Stimulated activated CD4-positive, alpha-beta T cell treated with anti-CD3 and anti-CD28 coated beads, Interleukin-12 subunit alpha, Interleukin-12 subunit beta, amount 100 ng/mL, for 24 hours (primary cell): ENCODE measurements at regions not wholly inside any gene's neighbourhood (a gene's known extent, or its start where the extent isn't known, plus 50 kb on each side); places are given as distances from the start of the nearest gene placed in this dataset.
"Not testable (repeated sequence)": the region's sequence is repeated elsewhere in the genome, so short reads cannot be mapped to it uniquely, and the experiment has no call there.

ENCODE experiments used
- DNase-seq, 2 experiments: peaks; one replicate each; pipeline ENCODE4 v3.0.0-alpha.2; 2020; ENCODE audit warnings: low read depth in 2 of 2

DNA sequence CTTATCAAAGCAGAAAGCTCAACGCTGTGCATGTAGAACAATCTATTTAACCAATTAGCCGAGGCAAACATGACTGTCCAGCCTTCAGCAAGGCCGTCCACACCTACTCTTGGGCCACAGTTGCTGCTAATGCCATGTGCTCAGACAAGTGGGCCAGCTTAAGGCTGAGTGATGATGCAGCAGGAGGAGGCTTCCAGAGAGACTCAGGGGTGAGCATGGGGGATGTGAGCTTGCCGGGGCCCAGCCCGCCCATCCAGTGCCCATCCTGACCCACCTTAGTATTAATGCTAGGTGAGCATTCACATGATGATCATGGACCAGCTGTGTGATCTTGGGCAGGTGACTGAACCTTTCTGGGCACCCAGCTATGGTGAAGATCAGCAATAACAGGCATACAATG is 150.1 kb downstream of the TPRA1 start:
- no peak for DNase-seq

DNA sequence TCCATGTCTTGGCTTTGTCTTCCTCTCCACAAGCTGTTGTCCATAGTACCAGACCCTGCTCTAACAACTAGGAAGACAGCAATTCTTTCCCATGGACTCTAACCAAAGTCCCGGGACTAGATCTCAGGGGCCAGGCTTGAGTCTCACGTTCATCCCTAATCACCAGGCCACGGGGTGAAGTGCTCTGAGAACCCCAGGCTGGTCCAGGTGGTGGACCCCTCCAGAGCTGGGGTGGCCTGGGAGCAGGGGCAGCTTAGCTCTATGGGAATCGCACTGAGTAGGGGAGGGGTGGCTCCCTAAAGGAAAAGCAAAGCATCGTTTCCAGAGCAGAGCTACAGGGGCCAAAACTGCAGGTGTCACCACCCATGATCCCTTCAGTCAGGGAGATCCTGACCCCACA is 150.9 kb downstream of the TPRA1 start:
- DNase-seq: no peak

DNA sequence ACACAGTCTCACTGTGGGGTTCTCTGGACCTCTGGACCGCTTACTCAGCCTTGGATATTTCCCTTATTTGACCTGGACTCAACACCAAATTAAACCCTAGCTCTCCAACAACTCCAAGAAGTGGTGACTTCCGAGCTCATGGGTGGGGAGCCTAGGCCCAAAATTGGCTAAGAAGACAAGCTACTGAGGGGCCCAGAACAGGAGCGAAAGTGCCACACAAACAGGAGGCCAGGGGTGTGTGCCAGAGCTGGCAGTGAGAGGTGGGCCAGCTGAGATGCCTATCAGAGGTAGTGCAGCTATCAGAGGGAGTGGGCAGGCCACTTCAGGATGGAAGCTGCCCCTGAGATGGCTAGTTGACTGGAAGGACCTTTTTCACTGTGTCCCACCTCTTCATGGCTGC is 151.1 kb upstream of the PRR20G start:
- DNase-seq: no peak

DNA sequence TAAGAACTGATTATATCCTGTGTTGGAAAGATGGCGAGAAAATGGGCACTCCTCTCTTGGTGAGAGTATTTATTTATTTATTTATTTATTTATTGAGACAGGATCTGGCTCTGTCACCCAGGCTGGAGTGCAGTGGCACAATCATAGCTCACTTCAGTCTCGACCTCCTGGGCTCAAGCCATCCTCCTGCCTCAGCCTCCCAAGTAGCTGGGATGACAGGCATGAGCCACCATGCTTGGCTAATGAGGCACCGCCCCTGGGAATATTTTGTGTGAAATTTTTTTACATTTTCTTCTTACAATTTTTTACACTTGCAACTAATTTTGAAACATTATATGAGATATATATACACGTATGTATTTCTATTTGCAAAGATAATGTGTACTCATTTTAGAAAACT is 150.5 kb upstream of the PRR20G start:
- no peak for DNase-seq

DNA sequence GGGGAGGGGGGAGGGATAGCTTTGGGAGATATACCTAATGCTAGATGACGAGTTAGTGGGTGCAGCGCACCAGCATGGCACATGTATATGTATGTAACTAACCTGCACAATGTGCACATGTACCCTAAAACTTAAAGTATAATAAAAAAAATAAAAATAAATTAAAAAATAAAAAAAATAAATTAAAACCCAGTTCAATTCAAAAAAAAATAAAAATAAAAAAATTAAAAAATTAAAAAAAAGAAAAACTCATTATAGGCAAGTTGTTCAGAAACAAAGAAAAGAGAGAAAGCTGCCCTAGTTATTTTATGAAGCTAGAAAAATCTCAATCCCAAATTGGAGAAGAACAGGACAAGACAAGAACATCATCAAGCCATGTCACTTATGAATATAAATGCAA is 147.5 kb upstream of the PRR20G start:
- DNase-seq: not testable (repeated sequence)

DNA sequence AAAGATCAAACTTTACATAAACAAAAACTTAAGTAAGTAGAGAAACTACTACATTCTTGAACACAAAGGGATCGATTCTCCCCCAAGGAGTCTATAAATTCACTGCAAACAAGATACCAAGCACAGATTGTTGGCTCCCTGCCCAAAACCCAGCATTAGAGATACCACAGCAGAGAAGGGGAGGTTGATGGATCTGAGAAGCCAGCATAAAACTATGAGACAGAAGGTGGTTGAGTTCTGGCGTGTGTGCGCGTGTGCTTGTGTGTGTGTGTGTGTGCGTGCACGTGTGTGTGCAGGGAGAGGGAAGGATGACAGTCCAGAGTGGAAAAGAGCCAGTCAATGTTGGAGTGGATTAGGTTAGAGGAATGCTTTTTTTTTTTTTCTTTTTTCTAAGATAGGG is 143.2 kb upstream of the PRR20G start:
- no peak for DNase-seq

GRCh38 chr3:127428344-127428997 is 140.6 kb upstream of the PRR20G start:
- DNase-seq: no peak

- DNase-seq: no peak
Observed at GRCh38 chr3:127427666-127428065, 139.8 kb upstream of the PRR20G start.

DNA sequence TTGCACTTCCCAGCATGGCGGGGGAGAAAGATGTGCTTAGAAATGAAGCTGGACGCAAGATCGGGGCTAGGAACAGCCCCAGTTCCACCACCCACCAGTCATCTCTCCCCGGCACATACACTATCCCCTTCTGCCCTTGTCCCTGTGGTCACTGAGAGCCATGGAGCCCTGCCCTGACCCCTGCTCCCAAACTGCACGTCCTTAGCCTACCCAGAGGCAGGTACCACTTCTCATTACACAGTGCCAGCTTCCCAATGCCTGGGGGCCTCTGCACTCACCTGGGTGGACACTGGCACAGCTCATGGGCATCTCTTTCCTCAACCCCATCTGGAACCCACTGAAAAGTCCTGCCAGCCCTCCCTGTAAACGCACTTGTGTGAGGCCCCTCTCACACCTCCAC is 139.3 kb upstream of the PRR20G start:
- DNase-seq: no peak

DNA sequence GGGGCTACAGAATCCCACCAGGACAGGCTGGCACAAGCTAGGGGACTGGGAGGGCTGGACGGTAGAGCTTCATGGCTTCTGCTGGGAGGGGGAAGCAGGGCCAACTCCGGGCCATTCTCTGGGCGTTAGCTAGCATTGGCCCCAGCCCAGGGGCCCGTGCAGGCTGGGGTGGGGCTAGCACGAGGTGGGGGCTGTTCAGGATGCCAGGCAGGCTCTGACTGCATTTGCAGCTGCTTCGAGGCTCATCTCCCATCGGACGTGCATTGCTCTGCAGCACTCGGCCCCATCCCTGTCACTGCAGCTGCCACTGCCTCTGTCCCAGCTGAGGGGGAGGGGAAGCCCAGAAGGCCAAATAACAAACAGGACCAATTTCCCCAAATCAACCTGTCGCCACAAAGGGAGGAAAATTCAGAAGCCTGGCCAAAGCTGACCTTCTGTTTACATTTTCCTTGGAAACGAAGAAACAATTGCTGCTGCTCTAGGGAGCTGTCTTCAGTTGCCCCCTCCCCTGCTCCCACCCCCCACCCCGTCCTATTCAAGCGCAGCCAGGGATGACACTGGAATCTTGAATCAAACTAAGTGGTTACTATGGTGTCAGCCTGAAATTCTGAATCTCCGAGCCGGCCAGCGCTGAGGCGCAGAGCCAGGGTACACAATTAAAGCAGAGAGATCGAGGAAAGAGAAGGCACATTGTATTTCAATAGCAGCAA is 138.8 kb upstream of the PRR20G start:
- no peak for DNase-seq

DNA sequence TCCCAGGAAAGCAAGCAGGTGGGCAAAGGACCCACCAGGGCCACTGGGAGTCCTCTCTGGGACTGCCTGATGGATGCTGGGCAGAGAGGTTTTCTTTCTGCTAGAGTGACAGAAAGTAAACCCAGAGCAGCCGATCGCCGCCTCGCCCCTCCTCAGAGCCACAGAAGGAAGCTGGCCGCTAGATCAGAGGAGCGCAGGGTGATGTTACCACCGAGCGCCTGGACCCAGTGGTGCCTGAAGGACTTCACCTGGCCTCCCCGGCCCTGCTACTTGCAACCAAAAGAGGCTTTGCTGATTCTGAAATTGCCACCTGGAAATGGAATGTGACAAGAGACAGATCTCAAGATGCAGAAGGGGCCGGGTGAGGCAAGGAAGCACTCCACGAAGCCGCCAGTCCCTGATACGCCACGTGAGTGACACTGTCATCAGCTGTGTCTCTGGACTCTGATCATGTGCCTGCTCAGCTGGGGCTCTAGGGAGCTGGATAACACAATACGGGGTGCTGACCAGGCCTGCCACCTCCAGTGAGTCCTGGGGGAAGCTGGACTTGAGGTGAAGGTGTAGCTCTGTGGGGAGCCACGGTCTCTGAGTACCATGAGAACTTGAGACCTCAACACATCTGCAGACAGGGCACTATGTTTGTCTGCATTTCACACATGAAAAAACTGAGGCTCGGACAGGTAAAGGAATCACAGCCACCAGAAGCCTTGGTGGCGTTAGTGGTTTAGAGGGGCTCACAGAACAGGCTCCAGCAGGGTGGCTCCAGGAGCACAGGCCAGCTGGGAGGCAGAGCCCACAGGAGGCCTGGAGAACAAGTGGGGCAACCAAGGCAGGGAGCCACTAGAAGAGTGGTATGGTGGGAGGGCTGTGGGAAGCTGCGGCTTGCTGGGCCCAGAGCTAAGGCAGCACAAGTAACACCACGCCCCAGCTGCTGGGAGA is 137.9 kb upstream of the PRR20G start:
- no peak for DNase-seq

GRCh38 chr3:127424766-127425504 is 137.1 kb upstream of the PRR20G start:
- DNase-seq: no peak

DNA sequence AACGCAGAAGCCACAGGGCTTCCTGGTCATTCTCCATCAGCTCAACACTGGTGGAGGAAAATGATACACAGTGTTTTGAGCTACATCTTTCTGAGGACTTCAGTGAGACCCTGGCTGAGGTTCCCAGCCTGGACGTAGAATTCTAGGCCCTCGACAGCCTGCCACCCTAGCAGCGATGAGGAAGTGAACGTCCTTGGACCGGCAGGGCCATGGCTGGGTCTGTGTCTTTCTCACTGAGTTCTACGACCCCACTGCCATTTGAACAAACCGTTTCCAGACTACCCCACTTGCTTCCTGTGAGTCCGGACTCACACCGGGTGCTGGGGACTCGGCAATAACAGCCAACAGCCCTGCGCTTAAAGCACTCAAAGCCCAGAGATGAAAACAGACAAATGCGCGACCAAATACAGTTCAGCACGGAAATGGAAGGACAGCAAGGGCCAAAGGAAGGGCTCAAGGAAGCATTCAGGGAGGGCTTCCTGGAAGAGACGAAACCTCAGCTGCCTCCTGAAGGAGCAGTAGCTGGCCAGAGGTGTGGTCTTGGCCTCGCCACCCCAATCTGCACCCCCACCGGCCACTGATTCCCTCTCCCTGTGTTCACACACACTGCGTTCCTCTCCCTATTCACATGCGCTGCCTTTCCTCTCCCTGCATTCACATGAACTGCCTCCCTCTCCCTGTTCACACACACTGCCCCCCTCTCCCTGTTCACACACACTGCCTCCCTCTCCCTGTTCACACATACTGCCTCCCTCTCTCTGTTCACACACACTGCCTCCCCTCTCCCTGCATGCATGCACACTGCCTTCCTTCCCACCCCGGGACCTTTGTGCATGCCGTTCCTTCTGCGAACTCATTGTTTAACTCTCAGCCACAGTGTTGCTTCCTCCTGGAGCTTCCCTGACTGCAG is 136.3 kb upstream of the PRR20G start:
- DNase-seq: no peak

DNA sequence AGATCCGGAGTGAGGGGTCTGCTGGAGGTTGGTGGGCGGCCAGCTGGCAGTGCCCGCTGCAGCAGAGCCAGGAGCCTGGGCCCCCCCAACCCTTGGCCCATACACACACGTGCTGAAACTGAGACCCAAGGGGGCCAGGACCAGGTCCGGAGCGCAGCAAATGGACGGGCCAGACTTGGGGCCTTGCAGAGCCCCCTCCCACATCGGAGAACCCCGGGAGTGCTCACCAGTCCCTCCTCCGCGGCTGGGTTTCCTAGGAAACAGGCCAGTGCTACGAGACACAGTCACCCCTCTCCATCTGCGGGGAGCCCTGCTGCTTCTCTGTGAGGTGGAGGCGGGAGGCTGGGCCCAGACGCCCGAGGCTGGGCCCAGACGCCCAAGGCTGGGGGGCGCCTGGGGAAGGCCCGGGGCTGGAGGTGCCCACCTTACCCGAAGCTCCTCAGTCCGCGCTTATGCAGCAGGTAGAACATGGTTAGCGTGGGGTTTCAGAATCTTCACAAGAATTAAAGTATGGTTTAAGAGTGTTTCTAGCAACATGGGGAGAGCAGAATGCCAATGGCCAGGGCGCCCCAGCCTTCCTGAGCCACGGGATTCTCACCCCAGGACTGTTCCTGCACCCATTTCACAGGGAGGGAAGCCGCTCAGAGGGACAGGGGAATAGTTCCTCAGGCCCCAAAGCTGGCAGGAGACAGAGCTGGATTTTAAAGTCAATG is 135.0 kb upstream of the PRR20G start:
- no peak for DNase-seq

DNA sequence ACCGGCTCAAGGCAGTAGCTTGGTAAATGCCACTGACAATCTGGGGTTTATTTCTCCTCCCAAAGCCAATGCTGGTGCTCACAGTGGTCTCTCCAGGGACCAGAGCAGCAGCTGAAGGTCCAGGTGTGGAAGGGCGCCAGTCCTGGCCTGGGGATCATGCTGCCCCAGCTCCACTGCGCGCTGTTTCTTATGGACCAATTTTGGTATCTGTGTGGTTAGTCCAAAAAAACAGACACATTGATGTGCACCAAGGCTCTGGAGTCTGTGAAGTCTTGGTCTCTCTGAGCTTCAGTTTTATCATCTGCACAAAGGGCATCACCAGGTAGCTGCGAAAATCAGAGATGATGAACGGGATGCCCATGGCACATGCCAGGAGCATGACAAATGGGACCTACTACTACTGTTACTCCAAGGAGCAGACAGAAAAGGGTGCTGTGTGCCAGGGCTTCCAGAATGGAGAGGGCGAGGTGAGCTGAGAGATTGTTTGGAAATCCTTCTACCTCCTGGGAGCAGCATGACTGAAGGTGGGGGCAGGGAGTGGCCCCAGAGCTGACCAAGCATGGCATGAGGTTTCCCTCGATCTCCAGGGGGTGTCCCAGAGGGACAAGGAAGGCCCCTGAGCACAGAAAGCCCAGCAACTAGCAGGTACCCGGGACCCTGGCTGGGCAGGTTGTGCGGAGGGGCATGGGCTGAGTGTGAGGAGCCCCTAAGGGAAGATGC is 134.3 kb upstream of the PRR20G start:
- DNase-seq: no peak

DNA sequence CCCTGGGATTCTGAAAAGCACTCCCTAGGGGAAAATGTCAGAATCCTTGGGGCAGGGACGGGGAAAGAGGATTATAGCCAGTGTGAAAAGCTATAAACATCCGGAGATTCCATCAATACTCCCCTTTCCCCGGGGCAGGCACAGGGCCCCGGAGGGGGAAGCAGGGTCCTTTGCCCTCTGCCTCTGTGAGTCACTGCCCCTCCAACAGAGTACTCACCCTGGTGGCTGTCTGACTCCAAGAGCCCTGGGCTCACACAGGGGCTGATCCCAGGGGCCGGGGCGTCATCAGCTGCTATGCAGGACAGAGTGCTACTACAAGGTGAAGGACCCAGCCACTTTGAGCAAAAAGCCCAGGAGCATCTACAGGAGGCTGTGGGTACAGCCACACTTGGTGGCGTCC is 133.0 kb upstream of the PRR20G start:
- DNase-seq: no peak

DNA sequence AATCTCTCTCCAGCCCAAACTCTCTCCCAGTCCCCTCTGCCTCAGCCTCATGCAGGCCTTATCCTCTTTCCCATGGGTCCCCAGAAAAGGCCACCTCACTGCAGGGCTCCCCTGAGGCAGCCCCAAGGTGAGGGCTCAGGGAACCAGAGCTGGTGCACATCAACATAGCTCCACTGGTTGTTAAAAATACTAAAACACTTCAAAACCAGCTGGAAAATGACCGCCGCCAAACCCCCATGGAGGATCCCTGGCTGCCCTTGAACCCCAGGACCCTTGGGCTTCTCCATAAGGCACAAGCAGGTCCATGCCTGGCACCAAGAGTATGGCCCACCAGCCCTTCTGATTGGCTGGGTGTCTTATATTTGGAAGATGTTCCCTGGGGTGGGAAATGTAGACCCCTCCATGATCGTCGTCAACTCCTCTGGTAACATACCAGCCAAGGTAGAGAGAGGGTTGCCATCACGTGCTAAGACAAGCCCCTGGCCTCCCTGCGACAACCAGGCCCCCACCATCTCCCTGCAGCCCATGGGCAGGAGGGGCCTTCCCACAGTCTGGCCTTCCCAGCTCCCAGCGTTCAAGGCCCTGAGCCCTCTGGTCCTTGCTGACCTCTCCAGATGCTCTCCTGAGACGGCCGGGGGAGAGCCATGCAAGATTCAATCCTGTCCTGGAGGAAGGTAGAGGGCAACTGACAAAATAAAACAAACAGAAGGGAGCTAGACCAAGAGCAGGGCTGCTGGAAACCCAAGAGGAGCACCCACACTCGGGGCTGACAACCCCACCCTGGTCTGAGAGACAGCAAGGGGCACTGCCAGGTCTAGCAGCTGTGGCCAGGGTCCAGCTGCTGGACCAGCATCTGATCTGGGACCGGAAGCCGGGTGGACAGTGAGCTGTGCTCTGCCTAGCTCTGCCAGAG is 132.1 kb upstream of the PRR20G start:
- DNase-seq: no peak

DNA sequence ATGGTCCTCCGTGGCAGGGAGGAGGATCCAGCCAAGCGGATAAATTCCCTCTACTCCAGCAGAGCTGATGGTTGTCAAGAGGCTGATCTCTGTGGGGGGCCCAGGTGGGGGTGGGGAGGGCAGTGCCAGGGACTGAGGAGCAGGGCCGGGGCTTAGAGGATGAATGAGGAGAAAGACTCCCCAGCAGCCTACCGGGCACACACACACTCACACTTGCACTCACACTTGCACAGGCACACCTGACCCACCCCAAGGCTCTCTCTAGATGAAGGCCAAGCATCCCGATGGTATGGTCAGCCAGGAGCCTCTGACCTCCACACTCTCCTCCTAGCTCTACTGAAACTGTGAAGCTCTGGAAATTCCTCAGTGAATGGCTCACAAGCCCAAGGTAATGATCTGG is 131.3 kb upstream of the PRR20G start:
- DNase-seq: no peak
